ENCODE measurements at regions not wholly inside any gene's neighbourhood (a gene's known extent, or its start where the extent isn't known, plus 50 kb on each side); places are given as distances from the start of the nearest gene placed in this dataset.
A peak's percentile ranks its signal among the peaks of the same experiment; 100 is the strongest.
"Not testable (repeated sequence)": the region's sequence is repeated elsewhere in the genome, so short reads cannot be mapped to it uniquely, and the experiment has no call there.

- no peak for DNase-seq (ENCODE audit: low spot score)
Observed at GRCh38 chr15:93825682-93826081, 405.7 kb upstream of the MCTP2 start.

GRCh38 chr15:93823971-93824913, 407.1 kb upstream of the MCTP2 start:
- no peak for DNase-seq (ENCODE audit: low spot score)

GRCh38 chr15:93820566-93820965, 410.8 kb upstream of the MCTP2 start:
- no peak for DNase-seq (ENCODE audit: low spot score)

- no peak for DNase-seq (ENCODE audit: low spot score)
Observed at GRCh38 chr15:93819826-93820225, 411.5 kb upstream of the MCTP2 start.

GRCh38 chr15:93816815-93817214, 414.5 kb upstream of the MCTP2 start:
- DNase-seq (ENCODE audit: low spot score), result no peak

- DNase-seq (ENCODE audit: low spot score), result no peak
Observed at GRCh38 chr15:93811305-93811704, 420.1 kb upstream of the MCTP2 start.

- no peak for DNase-seq (ENCODE audit: low spot score)
Observed at GRCh38 chr15:93809516-93809915, 421.8 kb upstream of the MCTP2 start.

GRCh38 chr15:93803421-93804152, 427.8 kb upstream of the MCTP2 start:
- no peak for DNase-seq (ENCODE audit: low spot score)

GRCh38 chr15:93801206-93801605, 430.2 kb upstream of the MCTP2 start:
- no peak for DNase-seq (ENCODE audit: low spot score)

GRCh38 chr15:93800805-93801204, 430.6 kb upstream of the MCTP2 start:
- no peak for DNase-seq (ENCODE audit: low spot score)

GRCh38 chr15:93789441-93789840, 441.9 kb upstream of the MCTP2 start:
- DNase-seq (ENCODE audit: low spot score), result no peak

- DNase-seq (ENCODE audit: low spot score), result no peak
Observed at GRCh38 chr15:93780073-93780472, 451.3 kb upstream of the MCTP2 start.

- no peak for DNase-seq (ENCODE audit: low spot score)
Observed at GRCh38 chr15:93779341-93779740, 452.0 kb upstream of the MCTP2 start.

GRCh38 chr15:93771196-93772030, 459.9 kb upstream of the MCTP2 start:
- DNase-seq (ENCODE audit: low spot score), result no peak

- no peak for DNase-seq (ENCODE audit: low spot score)
Observed at GRCh38 chr15:93770788-93771187, 460.6 kb upstream of the MCTP2 start.

GRCh38 chr15:93762036-93762435, 469.3 kb upstream of the MCTP2 start:
- peak; percentile 38 for DNase-seq (ENCODE audit: low spot score)

GRCh38 chr15:93759629-93760028, 471.7 kb upstream of the MCTP2 start:
- DNase-seq (ENCODE audit: low spot score), result no peak

- DNase-seq (ENCODE audit: low spot score), result no peak
Observed at GRCh38 chr15:93758824-93759223, 472.5 kb upstream of the MCTP2 start.

GRCh38 chr15:93748710-93749109, 482.7 kb upstream of the MCTP2 start:
- no peak for DNase-seq (ENCODE audit: low spot score)

GRCh38 chr15:93734976-93735375, 496.4 kb upstream of the MCTP2 start:
- not testable (repeated sequence) for DNase-seq (ENCODE audit: low spot score)

GRCh38 chr15:93730724-93731123, 500.6 kb upstream of the MCTP2 start:
- no peak for DNase-seq (ENCODE audit: low spot score)

- no peak for DNase-seq (ENCODE audit: low spot score)
Observed at GRCh38 chr15:93722165-93722564, 509.2 kb upstream of the MCTP2 start.
